PC-9 (cell line): ENCODE measurements at regions not wholly inside any gene's neighbourhood (a gene's known extent, or its start where the extent isn't known, plus 50 kb on each side); places are given as distances from the start of the nearest gene placed in this dataset.

ENCODE experiments used
- BruUV-seq: library from RNA; stranded (reverse); fragments of 400-500 nt; replicated peaks from 2 replicates; lab custom pipeline; 2021; lab: Mats Ljungman, UMichigan
- CTCF ChIA-PET: fragments of 300-600 bp; sonication (Branson Sonifier 250); formaldehyde crosslinking; loops from one replicate; lab custom pipeline; 2022; ENCODE audit warnings: antibody characterized with exemption; lab: Charles Lee
- POLR2A ChIA-PET: fragments of 300-600 bp; sonication (Branson Sonifier 250); formaldehyde crosslinking; loops from one replicate; lab custom pipeline; 2022; ENCODE audit warnings: antibody characterized with exemption; ENCODE audit not compliant: unreplicated experiment; lab: Charles Lee
- DNase-seq, 2 experiments: peaks; one replicate each; pipeline versions ENCODE4 v3.0.0 to v3.0.0-alpha.2; 2015 to 2022; ENCODE audit warnings: mixed read lengths in 1 of 2
- H2AFZ ChIP-seq: fragments of 200-600 bp; sonication (generic); 2 replicates; pipeline ENCODE4 v1.8.1; 2017; ENCODE audit warnings: antibody characterized with exemption
- H3F3A ChIP-seq: fragments of 200-600 bp; sonication (generic); 2 replicates; pipeline ENCODE4 v1.8.1; 2017; ENCODE audit warnings: antibody characterized with exemption, mild to moderate bottlenecking, low read depth; ENCODE audit not compliant: insufficient read depth
- H3K27ac ChIP-seq: fragments of 200-600 bp; sonication (generic); 2 replicates; pipeline ENCODE4 v1.6.1; 2016; ENCODE audit warnings: mixed run types
- H3K27me3 ChIP-seq: fragments of 200-600 bp; sonication (generic); 2 replicates; pipeline ENCODE4 v1.6.1; 2016; ENCODE audit warnings: low read depth, mixed run types; ENCODE audit not compliant: insufficient read depth
- H3K36me3 ChIP-seq: fragments of 200-600 bp; sonication (generic); 2 replicates; pipeline ENCODE4 v1.6.1; 2016; ENCODE audit warnings: low read depth, mixed run types
- H3K4me1 ChIP-seq: fragments of 200-600 bp; sonication (generic); replicated peaks from 2 replicates; pipeline ENCODE4 v1.6.1; 2016; ENCODE audit warnings: mixed run types; ENCODE audit not compliant: insufficient read depth
- H3K4me2 ChIP-seq: fragments of 200-600 bp; sonication (generic); 2 replicates; pipeline ENCODE4 v1.6.1; 2017; ENCODE audit warnings: mixed run types
- H3K4me3 ChIP-seq: fragments of 200-600 bp; sonication (generic); 2 replicates; pipeline ENCODE4 v1.6.1; 2016; ENCODE audit warnings: mixed run types
- H3K79me2 ChIP-seq: fragments of 200-600 bp; sonication (generic); 2 replicates; pipeline ENCODE4 v1.6.1; 2017; ENCODE audit warnings: low read depth, mixed run types
- H3K9me2 ChIP-seq: fragments of 200-600 bp; sonication (generic); 2 replicates; pipeline ENCODE4 v1.8.1; 2017; ENCODE audit warnings: mild to moderate bottlenecking; ENCODE audit not compliant: insufficient read depth
- H3K9me3 ChIP-seq: fragments of 200-600 bp; sonication (generic); 2 replicates; pipeline ENCODE4 v1.8.1; 2016; ENCODE audit warnings: low read depth; ENCODE audit not compliant: insufficient read depth
- H4K20me1 ChIP-seq: fragments of 200-600 bp; sonication (generic); 2 replicates; pipeline ENCODE4 v1.8.1; 2017; ENCODE audit not compliant: insufficient read depth
- EZH2 ChIP-seq: fragments of 200-600 bp; sonication (generic); IDR thresholded peaks from 2 replicates; pipeline ENCODE4 v1.8.0; 2017; ENCODE audit warnings: antibody characterized with exemption, low read depth
- intact Hi-C: fragments of 100-400 bp; cut with micrococcal nuclease; formaldehyde crosslinking; loops from one replicate; pipeline ENCODE4 v1.10.0; 2022; ENCODE audit not compliant: unreplicated experiment
- TF ChIP-seq, protein P1 (sequence below): fragments of 200-600 bp; sonication (generic); conservative IDR thresholded peaks from 2 replicates; pipeline ENCODE4 v1.6.1; 2017; ENCODE audit warnings: mixed run types, antibody characterized with exemption, mild to moderate bottlenecking, moderate library complexity

DNA sequence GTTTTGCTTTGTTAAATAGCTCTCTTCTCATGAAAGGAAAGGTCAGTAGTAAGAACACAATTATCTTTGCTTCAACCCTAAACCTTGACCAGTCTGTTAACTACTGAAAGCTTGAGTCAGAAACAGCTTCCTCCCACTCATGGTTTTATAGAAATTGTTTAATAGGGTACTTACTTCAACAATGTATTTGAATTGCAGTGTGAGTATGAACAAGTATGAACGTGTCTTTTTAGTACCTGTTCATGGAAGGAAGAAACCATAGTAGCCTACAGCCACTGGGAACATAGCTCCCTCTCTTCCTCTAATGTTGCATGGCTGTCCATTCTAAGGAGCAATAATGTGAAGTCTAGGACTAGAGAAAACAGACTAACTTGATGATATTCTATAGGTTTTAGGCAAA lies 311.0 kb downstream of the MCTP2 start:
- Histone ChIP-seq H3K9me2 (no peaks in the 10 kb centered on the region), H2AFZ (no peak overlapping the region), H3K4me1 (no peaks in the 10 kb centered on the region), H4K20me1 (no peaks in the 10 kb centered on the region), H3K36me3 (no peaks in the 10 kb centered on the region), H3F3A (no peaks in the 10 kb centered on the region), H3K27ac (no peak overlapping the region), H3K27me3 (no peaks in the 10 kb centered on the region; the same call in 1 of the 2 replicates), H3K4me2 (no peak overlapping the region), H3K4me3 (no peak overlapping the region), H3K79me2 (no peaks in the 10 kb centered on the region), H3K9me3 (no peaks in the 10 kb centered on the region)
- ChIA-PET POLR2A (no interaction called here), CTCF (no interaction called here)
- TF ChIP-seq, protein P1, sequence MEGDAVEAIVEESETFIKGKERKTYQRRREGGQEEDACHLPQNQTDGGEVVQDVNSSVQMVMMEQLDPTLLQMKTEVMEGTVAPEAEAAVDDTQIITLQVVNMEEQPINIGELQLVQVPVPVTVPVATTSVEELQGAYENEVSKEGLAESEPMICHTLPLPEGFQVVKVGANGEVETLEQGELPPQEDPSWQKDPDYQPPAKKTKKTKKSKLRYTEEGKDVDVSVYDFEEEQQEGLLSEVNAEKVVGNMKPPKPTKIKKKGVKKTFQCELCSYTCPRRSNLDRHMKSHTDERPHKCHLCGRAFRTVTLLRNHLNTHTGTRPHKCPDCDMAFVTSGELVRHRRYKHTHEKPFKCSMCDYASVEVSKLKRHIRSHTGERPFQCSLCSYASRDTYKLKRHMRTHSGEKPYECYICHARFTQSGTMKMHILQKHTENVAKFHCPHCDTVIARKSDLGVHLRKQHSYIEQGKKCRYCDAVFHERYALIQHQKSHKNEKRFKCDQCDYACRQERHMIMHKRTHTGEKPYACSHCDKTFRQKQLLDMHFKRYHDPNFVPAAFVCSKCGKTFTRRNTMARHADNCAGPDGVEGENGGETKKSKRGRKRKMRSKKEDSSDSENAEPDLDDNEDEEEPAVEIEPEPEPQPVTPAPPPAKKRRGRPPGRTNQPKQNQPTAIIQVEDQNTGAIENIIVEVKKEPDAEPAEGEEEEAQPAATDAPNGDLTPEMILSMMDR = no peak
- TF ChIP-seq EZH2 = no peak
- no TSS peak for BruUV-seq
- no peak for DNase-seq
- intact Hi-C loops = no loop called here

DNA sequence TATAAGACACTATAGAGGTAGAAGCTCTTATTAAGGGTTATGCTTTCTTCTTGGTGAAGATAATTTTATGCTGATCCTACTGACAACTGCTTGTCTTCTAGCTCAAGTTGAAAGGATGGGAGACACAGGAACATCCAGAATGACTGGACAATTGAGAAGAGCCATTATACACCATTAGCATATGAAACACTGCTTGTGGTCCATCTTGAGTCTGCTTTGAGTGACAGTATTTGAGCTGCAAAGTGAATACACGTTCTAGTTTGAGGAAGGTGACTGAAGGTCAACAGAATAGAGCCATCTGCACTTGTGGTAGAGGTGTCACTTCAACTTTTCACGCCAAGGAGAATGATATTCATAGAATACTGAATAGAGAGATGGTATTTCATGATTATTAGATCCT lies 315.4 kb downstream of the MCTP2 start:
- DNase-seq = no peak
- no peaks in the 10 kb centered on the region for H3K36me3 ChIP-seq
- intact Hi-C loops = no loop called here
- no peaks in the 10 kb centered on the region for H4K20me1 ChIP-seq
- no TSS peak for BruUV-seq
- no peak overlapping the region for H2AFZ ChIP-seq
- no peaks in the 10 kb centered on the region for H3K27me3 ChIP-seq
- H3K27ac ChIP-seq = no peak overlapping the region
- H3K9me2 ChIP-seq = no peaks in the 10 kb centered on the region
- ChIA-PET CTCF (no interaction called here), POLR2A (interaction anchor here (0.6 kb wide), 1 partner anchor 270 kb away, joined by 4 read pairs; no protein-coding TSS in a partner anchor)
- H3K4me2 ChIP-seq = no peak overlapping the region
- TF ChIP-seq EZH2 = no peak
- TF ChIP-seq, protein P1 = no peak
- H3K4me1 ChIP-seq = no peaks in the 10 kb centered on the region
- H3K79me2 ChIP-seq = no peaks in the 10 kb centered on the region
- H3K4me3 ChIP-seq = no peak overlapping the region
- H3K9me3 ChIP-seq = no peaks in the 10 kb centered on the region
- no peaks in the 10 kb centered on the region for H3F3A ChIP-seq

DNA sequence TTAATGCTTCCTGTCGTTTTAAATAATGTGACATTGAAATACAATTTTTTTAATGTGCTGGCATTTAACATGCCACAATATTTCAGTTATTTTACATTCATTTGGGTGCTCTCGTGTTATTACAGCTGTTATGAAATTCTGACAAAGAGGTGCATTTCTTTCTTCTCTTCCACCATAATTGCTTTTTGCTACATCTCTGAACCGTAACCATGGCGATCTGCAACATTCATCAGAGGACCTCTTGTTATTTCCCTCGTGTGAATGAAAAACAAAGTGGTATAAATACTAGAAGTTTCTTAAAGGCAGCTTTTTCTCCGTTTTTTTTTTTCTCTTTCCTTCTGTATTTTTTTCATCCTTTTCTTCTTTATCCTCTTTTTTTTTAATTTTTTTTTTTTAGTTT lies 316.4 kb downstream of the MCTP2 start:
- Histone ChIP-seq H3K27ac (no peak overlapping the region), H2AFZ (no peak overlapping the region), H3K27me3 (no peaks in the 10 kb centered on the region), H3K4me1 (no peaks in the 10 kb centered on the region), H3K4me3 (no peak overlapping the region), H3F3A (no peaks in the 10 kb centered on the region), H3K9me3 (no peaks in the 10 kb centered on the region), H3K9me2 (no peaks in the 10 kb centered on the region), H4K20me1 (no peaks in the 10 kb centered on the region), H3K79me2 (no peaks in the 10 kb centered on the region), H3K36me3 (no peaks in the 10 kb centered on the region), H3K4me2 (no peak overlapping the region)
- no peak for TF ChIP-seq EZH2
- TF ChIP-seq, protein P1 = no peak
- BruUV-seq = no TSS peak
- intact Hi-C loops = no loop called here
- DNase-seq = no peak
- ChIA-PET POLR2A (no interaction called here), CTCF (interaction anchor here (0.6 kb wide), 1 partner anchor 145 kb away, joined by 3 read pairs; no protein-coding TSS in a partner anchor)
